Choroid plexus epithelial cell (primary cell): ENCODE measurements at regions not wholly inside any gene's neighbourhood (a gene's known extent, or its start where the extent isn't known, plus 50 kb on each side); places are given as distances from the start of the nearest gene placed in this dataset.

ENCODE experiments used
- DNase-seq: peaks from one replicate; pipeline ENCODE4 v3.0.0-alpha.2; 2010; ENCODE audit warnings: low read depth
- H3K4me3 ChIP-seq: 2 replicates; pipeline ENCODE4 v1.5.1; 2011; ENCODE audit warnings: low read depth, mild to moderate bottlenecking, control low read depth, low read length, moderate library complexity
- CTCF ChIP-seq: conservative IDR thresholded peaks from 2 replicates; pipeline ENCODE4 v1.5.1; 2011; ENCODE audit warnings: low read depth, mild to moderate bottlenecking, control low read depth, inconsistent platforms, low read length, moderate library complexity

- DNase-seq: no peak
- peak; percentile 20 for TF ChIP-seq CTCF
- no peak overlapping the region for H3K4me3 ChIP-seq
Measured at GRCh38 chr2:222052934-222053367, 245.8 kb downstream of the PAX3 start.

- DNase-seq: no peak
- no peak for TF ChIP-seq CTCF
- H3K4me3 ChIP-seq: no peak overlapping the region
Measured at GRCh38 chr2:222050981-222051380, 247.8 kb downstream of the PAX3 start.

DNA sequence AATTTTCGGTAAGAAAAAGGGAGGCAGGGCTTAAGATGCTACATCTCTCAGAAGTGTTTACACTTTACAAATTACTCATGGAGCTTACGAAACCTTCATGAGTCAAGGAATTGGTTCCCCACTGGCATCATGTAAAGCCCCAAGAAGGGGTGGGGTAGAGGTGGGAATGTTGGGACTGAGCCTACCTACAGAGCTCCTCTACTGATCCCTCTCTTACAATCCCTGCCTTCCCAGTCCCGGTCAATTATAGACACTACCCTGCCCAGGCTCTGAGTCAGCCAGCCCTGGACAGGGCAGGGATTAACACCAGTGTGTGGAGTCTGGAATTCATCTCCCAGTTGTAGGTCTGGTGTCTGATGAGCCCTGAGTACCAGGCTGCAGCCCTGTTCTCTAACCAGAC is 248.9 kb downstream of the PAX3 start:
- no peak for TF ChIP-seq CTCF
- no peak overlapping the region for H3K4me3 ChIP-seq
- DNase-seq: no peak

DNA sequence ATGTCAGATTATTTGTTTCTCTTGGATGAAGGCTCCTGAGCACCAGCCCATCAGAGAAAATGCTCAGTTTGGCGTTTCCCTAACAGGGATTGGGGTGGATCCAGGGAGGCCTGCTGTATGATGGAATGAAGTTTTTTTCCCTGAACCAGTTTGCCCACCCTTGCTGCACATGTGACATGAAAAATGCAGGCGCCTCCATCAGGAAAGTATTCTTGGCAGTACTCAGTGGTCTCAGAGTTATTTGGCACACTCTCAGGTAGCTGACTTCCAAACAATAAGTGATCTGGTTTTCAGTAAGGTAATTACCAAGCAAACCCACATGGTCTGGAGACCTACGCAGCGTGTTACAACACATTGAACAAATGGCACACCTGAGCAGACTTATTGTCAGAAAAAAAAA is 254.9 kb downstream of the PAX3 start:
- H3K4me3 ChIP-seq: no peak overlapping the region
- DNase-seq: no peak
- no peak for TF ChIP-seq CTCF

GRCh38 chr2:222042666-222043065 is 256.1 kb downstream of the PAX3 start:
- H3K4me3 ChIP-seq: no peak overlapping the region

GRCh38 chr2:222040333-222040732 is 258.5 kb downstream of the PAX3 start:
- no peak for DNase-seq
- no peak overlapping the region for H3K4me3 ChIP-seq
- no peak for TF ChIP-seq CTCF

More at GRCh38 chr2:222042666-222043065, 256.1 kb downstream of the PAX3 start:
- no peak for DNase-seq
- no peak for TF ChIP-seq CTCF

- DNase-seq: no peak
- TF ChIP-seq CTCF: no peak
- H3K4me3 ChIP-seq: no peak overlapping the region
Measured at GRCh38 chr2:222039821-222040220, 259.0 kb downstream of the PAX3 start.
